ENCODE measurements at regions not wholly inside any gene's neighbourhood (a gene's known extent, or its start where the extent isn't known, plus 50 kb on each side); places are given as distances from the start of the nearest gene placed in this dataset.

DNA sequence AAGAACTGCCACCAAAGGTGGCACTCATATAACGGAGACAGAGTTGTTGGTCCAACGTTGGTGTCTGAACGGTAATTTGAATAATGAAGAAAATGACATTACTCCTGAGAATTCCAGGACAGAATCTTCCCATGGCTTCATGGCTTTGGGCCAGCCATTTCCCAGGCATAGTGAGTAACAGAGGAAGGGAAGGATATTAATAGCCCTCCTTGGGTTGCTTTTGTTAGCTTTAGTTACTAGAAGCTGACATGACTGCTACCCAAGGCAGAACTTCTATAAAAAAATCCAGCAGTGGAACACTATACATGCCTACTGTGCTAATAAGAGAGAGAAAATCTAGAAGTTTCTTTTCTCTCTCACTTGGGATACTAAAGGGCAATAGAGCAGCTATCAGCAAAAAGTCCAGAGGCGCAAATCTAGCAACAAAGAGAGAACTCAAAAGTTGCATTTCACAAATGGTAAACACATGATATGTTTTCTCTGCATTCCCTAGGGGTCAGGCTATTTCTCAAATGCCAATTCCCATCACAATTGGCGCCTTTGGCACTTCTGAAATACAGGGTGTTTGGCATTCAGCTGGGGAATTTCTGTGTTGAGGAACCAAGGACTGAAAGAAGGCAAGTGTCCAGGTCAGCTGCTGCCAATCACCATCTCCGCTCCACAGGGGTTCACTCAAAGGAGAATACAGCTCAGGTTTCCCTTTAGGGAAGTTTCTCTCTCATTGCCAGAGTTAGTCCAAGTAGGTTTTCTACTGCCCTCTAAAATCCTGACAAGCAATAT, 160.8 kb upstream of the KYNU start:
- TF ChIP-seq, protein P1, sequence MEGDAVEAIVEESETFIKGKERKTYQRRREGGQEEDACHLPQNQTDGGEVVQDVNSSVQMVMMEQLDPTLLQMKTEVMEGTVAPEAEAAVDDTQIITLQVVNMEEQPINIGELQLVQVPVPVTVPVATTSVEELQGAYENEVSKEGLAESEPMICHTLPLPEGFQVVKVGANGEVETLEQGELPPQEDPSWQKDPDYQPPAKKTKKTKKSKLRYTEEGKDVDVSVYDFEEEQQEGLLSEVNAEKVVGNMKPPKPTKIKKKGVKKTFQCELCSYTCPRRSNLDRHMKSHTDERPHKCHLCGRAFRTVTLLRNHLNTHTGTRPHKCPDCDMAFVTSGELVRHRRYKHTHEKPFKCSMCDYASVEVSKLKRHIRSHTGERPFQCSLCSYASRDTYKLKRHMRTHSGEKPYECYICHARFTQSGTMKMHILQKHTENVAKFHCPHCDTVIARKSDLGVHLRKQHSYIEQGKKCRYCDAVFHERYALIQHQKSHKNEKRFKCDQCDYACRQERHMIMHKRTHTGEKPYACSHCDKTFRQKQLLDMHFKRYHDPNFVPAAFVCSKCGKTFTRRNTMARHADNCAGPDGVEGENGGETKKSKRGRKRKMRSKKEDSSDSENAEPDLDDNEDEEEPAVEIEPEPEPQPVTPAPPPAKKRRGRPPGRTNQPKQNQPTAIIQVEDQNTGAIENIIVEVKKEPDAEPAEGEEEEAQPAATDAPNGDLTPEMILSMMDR (IDR thresholded peaks at IDR 0.05) = no peak
- no peak for TF ChIP-seq POLR2A (IDR thresholded peaks at IDR 0.05)

Measured in adrenal gland (tissue), 5 donors.